NOMO-1 (cell line): ENCODE measurements at regions not wholly inside any gene's neighbourhood (a gene's known extent, or its start where the extent isn't known, plus 50 kb on each side); places are given as distances from the start of the nearest gene placed in this dataset.
"Not testable (repeated sequence)": the region's sequence is repeated elsewhere in the genome, so short reads cannot be mapped to it uniquely, and the experiment has no call there.

Experiments used
- DNase-seq, 2 experiments: peaks; one replicate each; lab custom pipeline; 2025; ENCODE audit not compliant: unreplicated experiment in 2 of 2; lab: John Stamatoyannopoulos, UW

DNA sequence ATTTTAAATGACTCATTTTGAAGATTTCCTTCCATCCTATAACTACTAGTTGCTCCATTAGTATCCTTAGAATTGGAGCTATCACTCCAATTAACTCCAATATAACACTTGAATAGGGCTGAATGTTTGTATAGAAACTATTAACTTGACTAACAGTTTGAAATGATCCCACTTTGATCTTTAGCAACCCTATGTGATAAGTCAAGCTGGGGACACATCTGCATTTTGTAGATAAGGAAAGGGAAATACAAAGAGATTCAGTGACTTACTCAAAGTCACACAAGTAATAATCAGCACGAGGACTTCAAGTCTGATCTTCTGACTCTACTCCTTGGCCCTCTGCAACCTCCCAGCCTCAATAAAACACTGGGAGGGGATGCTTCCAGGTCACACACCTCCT is 101.1 kb downstream of the TMEM215 start:
- no peak for DNase-seq

- DNase-seq, result no peak
Observed at GRCh38 chr9:32886021-32886420, 102.7 kb downstream of the TMEM215 start.

- not testable (repeated sequence) for DNase-seq
Observed at GRCh38 chr9:32894485-32894884, 106.9 kb downstream of the APTX start.

DNA sequence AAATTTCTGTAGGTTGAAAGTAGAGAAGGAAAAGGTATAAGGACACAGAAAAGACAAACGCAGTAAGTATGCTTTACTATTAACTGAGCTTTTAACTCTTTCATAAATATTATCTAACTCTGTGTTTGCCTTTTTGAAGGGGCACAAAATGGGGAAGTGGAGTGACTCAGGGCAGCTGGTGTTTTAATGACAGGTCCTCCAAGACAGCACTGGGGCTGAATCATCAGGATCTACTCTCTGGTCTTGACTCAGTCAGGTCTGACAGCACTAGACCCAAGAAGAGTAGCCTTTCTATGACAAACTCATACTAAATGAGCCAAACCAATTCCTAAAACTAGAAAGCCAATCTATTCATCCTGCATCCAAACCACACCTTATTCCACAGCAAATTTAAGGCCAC is 102.2 kb downstream of the APTX start:
- peak; percentile 55 to 83 for DNase-seq

DNA sequence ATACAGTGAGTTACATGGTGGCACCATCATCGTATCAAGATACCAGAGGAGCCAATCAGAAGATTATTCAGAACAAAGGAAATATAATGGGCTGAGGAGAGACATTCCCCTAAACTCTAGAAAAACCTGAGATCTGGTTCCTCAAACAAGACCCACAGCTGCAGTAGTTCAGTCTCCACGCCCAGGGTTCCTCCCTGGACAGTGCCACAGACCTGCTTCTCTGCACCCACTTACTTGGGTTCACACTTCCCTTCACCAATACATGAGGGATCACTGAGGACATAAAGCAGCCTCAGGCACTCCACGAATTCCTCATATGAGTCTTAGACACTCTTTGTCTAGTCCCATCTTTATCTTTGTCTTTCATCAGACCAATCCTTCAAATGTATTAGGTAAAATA is 101.7 kb downstream of the APTX start:
- no peak for DNase-seq

- peak; percentile 62 to 95 for DNase-seq
Observed at GRCh38 chr9:32906213-32906612, 95.2 kb downstream of the APTX start.

DNA sequence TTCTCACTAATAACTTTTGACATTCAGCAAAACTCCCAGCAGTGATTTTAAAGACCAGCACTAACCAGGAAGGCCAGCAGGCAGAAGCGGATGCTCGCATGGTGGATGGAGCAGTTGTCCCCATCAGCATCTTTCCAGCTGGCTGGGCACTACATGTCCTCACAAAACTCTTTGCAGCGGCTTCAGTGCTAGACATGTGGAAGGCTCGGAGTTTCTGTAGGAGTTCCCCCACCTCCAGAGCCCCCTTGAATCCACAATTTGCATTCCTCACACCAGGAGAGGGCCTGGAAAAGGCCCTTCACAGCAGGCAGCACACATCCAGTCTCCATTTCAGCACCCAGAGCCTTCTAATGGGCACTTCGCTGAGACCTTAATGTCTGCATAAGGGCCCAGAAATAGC is 85.6 kb downstream of the APTX start:
- no peak for DNase-seq

DNA sequence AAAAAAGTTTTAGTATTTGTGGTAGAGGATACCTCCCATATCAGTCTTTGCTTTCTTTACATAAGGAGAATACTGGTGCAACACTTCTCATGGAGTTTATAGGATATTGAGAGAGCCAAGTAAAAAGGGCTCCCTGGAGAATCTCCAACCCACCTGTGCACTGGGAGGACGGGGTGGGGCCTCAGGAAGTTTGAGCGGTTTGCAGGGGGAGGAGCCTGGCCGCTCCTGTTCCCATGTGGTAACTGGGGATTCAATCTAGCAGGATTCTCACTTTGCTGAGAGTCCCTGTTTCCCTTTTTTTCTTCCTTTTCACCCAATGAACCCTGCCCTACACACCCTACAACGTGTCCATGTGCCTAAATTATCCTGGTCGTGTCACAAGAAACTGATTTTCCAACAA is 82.8 kb downstream of the APTX start:
- no peak for DNase-seq
